K562 (cell line): ENCODE measurements at regions not wholly inside any gene's neighbourhood (a gene's known extent, or its start where the extent isn't known, plus 50 kb on each side); places are given as distances from the start of the nearest gene placed in this dataset.

Experiments used
- ATAC-seq: fragments of 200-7000 bp; cut with Tn5 transposase; 3 replicates; pipeline ENCODE4 v1.9.1; 2020; ENCODE audit warnings: moderate library complexity
- BruUV-seq: library from RNA; stranded (reverse); fragments of 400-500 nt; replicated peaks from 2 replicates; lab custom pipeline; 2021; lab: Mats Ljungman, UMichigan
- CTCF ChIA-PET: fragments of 300-600 bp; formaldehyde crosslinking; extraction: SDS; loops from one replicate; lab custom pipeline; 2021; ENCODE audit warnings: low intra/inter-chr PET ratio; lab: Yijun Ruan, JAX
- POLR2A ChIA-PET: fragments of 300-600, 350-650 bp; sonication (Branson Sonifier 250); formaldehyde crosslinking; extraction: SDS; loops from one replicate; lab custom pipeline; 2021; ENCODE audit warnings: antibody characterized with exemption, inconsistent platforms; lab: Yijun Ruan, JAX
- DNase-seq, 4 experiments: peaks; one replicate each; pipeline versions ENCODE4 v3.0.0 to v3.0.0-alpha.2; 2011 to 2018; ENCODE audit warnings: low spot score in 3 of 4, mixed read lengths in 3 of 4; ENCODE audit errors: extremely low read depth in 1 of 4
- FAIRE-seq: peaks from 2 replicates; lab custom pipeline; 2011; peaks lifted over from hg19 to GRCh38; lab: Jason Lieb, UNC
- H2AFZ ChIP-seq: 2 replicates; pipeline ENCODE4 v1.6.0; 2011; ENCODE audit warnings: low read depth, low read length, control low read depth, inconsistent platforms
- H3K27ac ChIP-seq: fragments of 200-600 bp; 3 replicates; pipeline ENCODE4 v1.8.0; 2011; ENCODE audit warnings: low read depth, mild to moderate bottlenecking, control low read depth, inconsistent platforms, low read length, moderate library complexity, mixed read lengths; ENCODE audit errors: extremely low read depth
- H3K27me3 ChIP-seq, 2 experiments: fragments of 300-600 bp in 1 of 2; 2 replicates in 1 of 2; 3 replicates in 1 of 2; pipeline versions ENCODE4 v1.6.0 to v1.8.0; 2011; ENCODE audit warnings: inconsistent platforms in 2 of 2, low read length in 2 of 2, mild to moderate bottlenecking in 1 of 2, mixed read lengths in 1 of 2, moderate library complexity in 1 of 2; ENCODE audit not compliant: control insufficient read depth in 2 of 2, insufficient read depth in 2 of 2
- H3K36me3 ChIP-seq: fragments of 300-600 bp; 3 replicates; pipeline ENCODE4 v1.8.0; 2011; ENCODE audit warnings: mild to moderate bottlenecking, low read length, inconsistent platforms; ENCODE audit not compliant: control insufficient read depth, insufficient read depth
- H3K4me1 ChIP-seq, 2 experiments: fragments of 200-600 bp in 1 of 2; replicated peaks in 1 of 2; 2 replicates in 1 of 2; 3 replicates in 1 of 2; pipeline versions ENCODE4 v1.5.1 to v1.8.0; 2011; ENCODE audit warnings: inconsistent platforms in 2 of 2, low read length in 2 of 2, mild to moderate bottlenecking in 1 of 2, mixed read lengths in 1 of 2, moderate library complexity in 1 of 2; ENCODE audit not compliant: control insufficient read depth in 2 of 2, insufficient read depth in 2 of 2
- H3K4me2 ChIP-seq: 2 replicates; pipeline ENCODE4 v1.6.1; 2011; ENCODE audit warnings: low read length, control low read depth, inconsistent platforms, mixed read lengths; ENCODE audit not compliant: insufficient read depth
- H3K4me3 ChIP-seq: fragments of 200-600 bp; sonication (generic), shearing (Covaris generic); 2 replicates; pipeline ENCODE4 v1.5.1; 2016; ENCODE audit warnings: control low read depth, inconsistent platforms
- H3K79me2 ChIP-seq: fragments of 200-600 bp; 3 replicates; pipeline ENCODE4 v1.8.0; 2011; ENCODE audit warnings: low read length, inconsistent platforms; ENCODE audit not compliant: control insufficient read depth, insufficient read depth
- H3K9ac ChIP-seq, 2 experiments: 2 replicates each; pipeline versions ENCODE4 v1.6.0 to v1.6.1; 2011; ENCODE audit warnings: low read depth in 2 of 2, low read length in 2 of 2, control low read depth in 1 of 2, inconsistent platforms in 1 of 2, mild to moderate bottlenecking in 1 of 2, mixed read lengths in 1 of 2; ENCODE audit not compliant: insufficient read depth in 1 of 2
- H3K9me1 ChIP-seq: one replicate; pipeline ENCODE4 v1.6.0; 2011; ENCODE audit warnings: inconsistent platforms, mild to moderate bottlenecking, low read length, moderate library complexity; ENCODE audit not compliant: control insufficient read depth, insufficient read depth
- H3K9me3 ChIP-seq: replicated peaks from 2 replicates; pipeline ENCODE4 v1.5.1; 2011; ENCODE audit warnings: low read depth, low read length, inconsistent platforms; ENCODE audit not compliant: control insufficient read depth, insufficient read depth
- H4K20me1 ChIP-seq: replicated peaks from 2 replicates; pipeline ENCODE4 v1.6.1; 2011; ENCODE audit warnings: low read length, inconsistent platforms, mixed read lengths; ENCODE audit not compliant: control insufficient read depth, insufficient read depth
- MCM5 ChIP-seq: fragments of 450-650 bp; IDR thresholded peaks from 2 replicates; pipeline ENCODE4 v1.6.1; 2016; ENCODE audit warnings: low read depth
- SMARCA5 ChIP-seq: fragments of 450-650 bp; IDR thresholded peaks from 2 replicates; pipeline ENCODE4 v1.6.1; 2016
- ZFP36 ChIP-seq: fragments of 150-350 bp; IDR thresholded peaks from 2 replicates; pipeline ENCODE4 v1.6.1; 2018; ENCODE audit warnings: low read length, low read depth; ENCODE audit not compliant: partially characterized antibody
- ZKSCAN3 ChIP-seq: fragments of 250-450 bp; sonication (Bioruptor Pico); IDR thresholded peaks from 2 replicates; pipeline ENCODE4 v1.4.0; 2020
- ZKSCAN8 ChIP-seq: fragments of 200-800 bp; sonication (Bioruptor generic); IDR thresholded peaks from 2 replicates; pipeline ENCODE4 v1.6.1; 2016; ENCODE audit warnings: missing genetic modification characterization, missing compliant biosample characterization
- ZNF785 ChIP-seq: fragments of 250-450 bp; sonication (Bioruptor Pico); IDR thresholded peaks from 2 replicates; pipeline ENCODE4 v1.4.0; 2020; ENCODE audit warnings: mild to moderate bottlenecking
- ZNF830 ChIP-seq: fragments of 250-450 bp; sonication (Bioruptor Pico); IDR thresholded peaks from 2 replicates; pipeline ENCODE4 v1.5.0; 2021; ENCODE audit warnings: mild to moderate bottlenecking
- WGBS: fragments of 100-300 bp; shearing (Covaris generic); methylation state at CpG from one replicate; pipeline ENCODE4 v1.1.6; 2016; ENCODE audit warnings: low coverage, mixed read lengths; ENCODE audit not compliant: insufficient coverage; ENCODE audit errors: missing lambda C conversion rate; 5-methylcytosine and 5-hydroxymethylcytosine counted together
- in situ Hi-C: fragments of 300-500 bp; cut with MboI; formaldehyde crosslinking; loops from 4 replicates; pipeline ENCODE4 v1.15.0; 2018; ENCODE audit warnings: inconsistent platforms, mixed read lengths
- intact Hi-C: fragments of 100-400 bp; cut with micrococcal nuclease; formaldehyde crosslinking; loops from 2 replicates; pipeline ENCODE4 v1.14.2; 2022
- TF ChIP-seq, protein P1 (sequence below), 2 experiments: IDR thresholded peaks; 2 replicates each; pipeline ENCODE4 v1.6.1; 2011; ENCODE audit warnings: borderline replicate concordance in 1 of 2, control low read depth in 1 of 2, low read depth in 1 of 2, low read length in 1 of 2, mild to moderate bottlenecking in 1 of 2, mixed read lengths in 1 of 2, moderate library complexity in 1 of 2; ENCODE audit not compliant: insufficient read depth in 1 of 2, insufficient read length in 1 of 2, poor library complexity in 1 of 2, severe bottlenecking in 1 of 2; ENCODE audit errors: extremely low read depth in 1 of 2
- TF ChIP-seq, protein P2 (sequence below): sonication (generic); formaldehyde crosslinking; IDR thresholded peaks from 2 replicates; pipeline ENCODE4 v1.8.0; 2022; ENCODE audit warnings: mild to moderate bottlenecking, missing genetic modification reagents
- TF ChIP-seq, protein P3 (sequence below): fragments of 200-600 bp; sonication (generic); IDR thresholded peaks from one replicate; pipeline ENCODE4 v1.6.1; 2012; ENCODE audit warnings: mild to moderate bottlenecking, low read depth, low read length, inconsistent platforms

DNA sequence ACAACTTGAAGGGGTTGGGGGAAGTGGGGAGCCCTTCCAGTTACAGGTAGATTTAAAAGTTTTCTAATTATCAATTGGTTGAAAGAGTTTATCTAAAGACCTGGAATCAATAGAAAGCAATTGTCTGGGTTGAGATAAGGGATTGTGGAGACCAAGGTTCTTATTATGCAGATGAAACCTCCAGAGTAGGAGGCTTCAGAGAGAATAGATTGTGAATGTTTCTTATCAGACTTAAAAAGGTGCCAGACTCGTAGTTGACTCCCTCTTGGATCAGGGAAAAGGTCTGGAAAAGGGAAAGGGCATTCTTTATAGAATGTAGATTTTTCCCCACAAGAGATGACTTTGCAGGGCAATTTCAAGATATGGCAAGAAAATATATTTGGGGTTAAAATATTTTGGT is 100.8 kb downstream of the GADD45G start:
- Histone ChIP-seq H4K20me1 (no peaks in the 10 kb centered on the region), H3K4me2 (no peak overlapping the region), H3K36me3 (no peaks in the 10 kb centered on the region), H3K27ac (no peak overlapping the region), H3K27me3 (no peaks in the 10 kb centered on the region; a peak in 1 of 5 replicates), H3K4me3 (no peak overlapping the region), H3K79me2 (no peaks in the 10 kb centered on the region), H3K9me3 (no peaks in the 10 kb centered on the region), H3K4me1 (no peaks in the 10 kb centered on the region), H3K9ac (no peak overlapping the region), H3K9me1 (no peaks in the 10 kb centered on the region), H2AFZ (no peak overlapping the region)
- no peak for FAIRE-seq
- no CpG with 5 or more reads among the region's 1 CpG for WGBS
- intact Hi-C loops (no loop called here), in situ Hi-C loops (no loop called here)
- BruUV-seq: no TSS peak
- POLR2A ChIA-PET: no interaction called here
- no peak for ATAC-seq
- CTCF ChIA-PET: no interaction called here
- DNase-seq: no peak
- TF ChIP-seq MCM5 (no peak), ZNF830 (CRISPR knock-in tag) (no peak), ZKSCAN3 (CRISPR knock-in tag) (no peak), ZFP36 (no peak), ZNF785 (CRISPR knock-in tag) (no peak), SMARCA5 (no peak), ZKSCAN8 (CRISPR knock-in tag) (no peak)
- TF ChIP-seq, protein P1, sequence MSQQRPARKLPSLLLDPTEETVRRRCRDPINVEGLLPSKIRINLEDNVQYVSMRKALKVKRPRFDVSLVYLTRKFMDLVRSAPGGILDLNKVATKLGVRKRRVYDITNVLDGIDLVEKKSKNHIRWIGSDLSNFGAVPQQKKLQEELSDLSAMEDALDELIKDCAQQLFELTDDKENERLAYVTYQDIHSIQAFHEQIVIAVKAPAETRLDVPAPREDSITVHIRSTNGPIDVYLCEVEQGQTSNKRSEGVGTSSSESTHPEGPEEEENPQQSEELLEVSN (IDR thresholded peaks at IDR 0.05; ENCODE audit: borderline replicate concordance in 1 of 2, extremely low read depth in 1 of 2, insufficient read depth in 1 of 2, insufficient read length in 1 of 2, low read depth in 1 of 2, low read length in 1 of 2, poor library complexity in 1 of 2, severe bottlenecking in 1 of 2): no peak
- TF ChIP-seq, protein P2, sequence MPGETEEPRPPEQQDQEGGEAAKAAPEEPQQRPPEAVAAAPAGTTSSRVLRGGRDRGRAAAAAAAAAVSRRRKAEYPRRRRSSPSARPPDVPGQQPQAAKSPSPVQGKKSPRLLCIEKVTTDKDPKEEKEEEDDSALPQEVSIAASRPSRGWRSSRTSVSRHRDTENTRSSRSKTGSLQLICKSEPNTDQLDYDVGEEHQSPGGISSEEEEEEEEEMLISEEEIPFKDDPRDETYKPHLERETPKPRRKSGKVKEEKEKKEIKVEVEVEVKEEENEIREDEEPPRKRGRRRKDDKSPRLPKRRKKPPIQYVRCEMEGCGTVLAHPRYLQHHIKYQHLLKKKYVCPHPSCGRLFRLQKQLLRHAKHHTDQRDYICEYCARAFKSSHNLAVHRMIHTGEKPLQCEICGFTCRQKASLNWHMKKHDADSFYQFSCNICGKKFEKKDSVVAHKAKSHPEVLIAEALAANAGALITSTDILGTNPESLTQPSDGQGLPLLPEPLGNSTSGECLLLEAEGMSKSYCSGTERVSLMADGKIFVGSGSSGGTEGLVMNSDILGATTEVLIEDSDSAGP (CRISPR knock-in tag): no peak
- TF ChIP-seq, protein P3, sequence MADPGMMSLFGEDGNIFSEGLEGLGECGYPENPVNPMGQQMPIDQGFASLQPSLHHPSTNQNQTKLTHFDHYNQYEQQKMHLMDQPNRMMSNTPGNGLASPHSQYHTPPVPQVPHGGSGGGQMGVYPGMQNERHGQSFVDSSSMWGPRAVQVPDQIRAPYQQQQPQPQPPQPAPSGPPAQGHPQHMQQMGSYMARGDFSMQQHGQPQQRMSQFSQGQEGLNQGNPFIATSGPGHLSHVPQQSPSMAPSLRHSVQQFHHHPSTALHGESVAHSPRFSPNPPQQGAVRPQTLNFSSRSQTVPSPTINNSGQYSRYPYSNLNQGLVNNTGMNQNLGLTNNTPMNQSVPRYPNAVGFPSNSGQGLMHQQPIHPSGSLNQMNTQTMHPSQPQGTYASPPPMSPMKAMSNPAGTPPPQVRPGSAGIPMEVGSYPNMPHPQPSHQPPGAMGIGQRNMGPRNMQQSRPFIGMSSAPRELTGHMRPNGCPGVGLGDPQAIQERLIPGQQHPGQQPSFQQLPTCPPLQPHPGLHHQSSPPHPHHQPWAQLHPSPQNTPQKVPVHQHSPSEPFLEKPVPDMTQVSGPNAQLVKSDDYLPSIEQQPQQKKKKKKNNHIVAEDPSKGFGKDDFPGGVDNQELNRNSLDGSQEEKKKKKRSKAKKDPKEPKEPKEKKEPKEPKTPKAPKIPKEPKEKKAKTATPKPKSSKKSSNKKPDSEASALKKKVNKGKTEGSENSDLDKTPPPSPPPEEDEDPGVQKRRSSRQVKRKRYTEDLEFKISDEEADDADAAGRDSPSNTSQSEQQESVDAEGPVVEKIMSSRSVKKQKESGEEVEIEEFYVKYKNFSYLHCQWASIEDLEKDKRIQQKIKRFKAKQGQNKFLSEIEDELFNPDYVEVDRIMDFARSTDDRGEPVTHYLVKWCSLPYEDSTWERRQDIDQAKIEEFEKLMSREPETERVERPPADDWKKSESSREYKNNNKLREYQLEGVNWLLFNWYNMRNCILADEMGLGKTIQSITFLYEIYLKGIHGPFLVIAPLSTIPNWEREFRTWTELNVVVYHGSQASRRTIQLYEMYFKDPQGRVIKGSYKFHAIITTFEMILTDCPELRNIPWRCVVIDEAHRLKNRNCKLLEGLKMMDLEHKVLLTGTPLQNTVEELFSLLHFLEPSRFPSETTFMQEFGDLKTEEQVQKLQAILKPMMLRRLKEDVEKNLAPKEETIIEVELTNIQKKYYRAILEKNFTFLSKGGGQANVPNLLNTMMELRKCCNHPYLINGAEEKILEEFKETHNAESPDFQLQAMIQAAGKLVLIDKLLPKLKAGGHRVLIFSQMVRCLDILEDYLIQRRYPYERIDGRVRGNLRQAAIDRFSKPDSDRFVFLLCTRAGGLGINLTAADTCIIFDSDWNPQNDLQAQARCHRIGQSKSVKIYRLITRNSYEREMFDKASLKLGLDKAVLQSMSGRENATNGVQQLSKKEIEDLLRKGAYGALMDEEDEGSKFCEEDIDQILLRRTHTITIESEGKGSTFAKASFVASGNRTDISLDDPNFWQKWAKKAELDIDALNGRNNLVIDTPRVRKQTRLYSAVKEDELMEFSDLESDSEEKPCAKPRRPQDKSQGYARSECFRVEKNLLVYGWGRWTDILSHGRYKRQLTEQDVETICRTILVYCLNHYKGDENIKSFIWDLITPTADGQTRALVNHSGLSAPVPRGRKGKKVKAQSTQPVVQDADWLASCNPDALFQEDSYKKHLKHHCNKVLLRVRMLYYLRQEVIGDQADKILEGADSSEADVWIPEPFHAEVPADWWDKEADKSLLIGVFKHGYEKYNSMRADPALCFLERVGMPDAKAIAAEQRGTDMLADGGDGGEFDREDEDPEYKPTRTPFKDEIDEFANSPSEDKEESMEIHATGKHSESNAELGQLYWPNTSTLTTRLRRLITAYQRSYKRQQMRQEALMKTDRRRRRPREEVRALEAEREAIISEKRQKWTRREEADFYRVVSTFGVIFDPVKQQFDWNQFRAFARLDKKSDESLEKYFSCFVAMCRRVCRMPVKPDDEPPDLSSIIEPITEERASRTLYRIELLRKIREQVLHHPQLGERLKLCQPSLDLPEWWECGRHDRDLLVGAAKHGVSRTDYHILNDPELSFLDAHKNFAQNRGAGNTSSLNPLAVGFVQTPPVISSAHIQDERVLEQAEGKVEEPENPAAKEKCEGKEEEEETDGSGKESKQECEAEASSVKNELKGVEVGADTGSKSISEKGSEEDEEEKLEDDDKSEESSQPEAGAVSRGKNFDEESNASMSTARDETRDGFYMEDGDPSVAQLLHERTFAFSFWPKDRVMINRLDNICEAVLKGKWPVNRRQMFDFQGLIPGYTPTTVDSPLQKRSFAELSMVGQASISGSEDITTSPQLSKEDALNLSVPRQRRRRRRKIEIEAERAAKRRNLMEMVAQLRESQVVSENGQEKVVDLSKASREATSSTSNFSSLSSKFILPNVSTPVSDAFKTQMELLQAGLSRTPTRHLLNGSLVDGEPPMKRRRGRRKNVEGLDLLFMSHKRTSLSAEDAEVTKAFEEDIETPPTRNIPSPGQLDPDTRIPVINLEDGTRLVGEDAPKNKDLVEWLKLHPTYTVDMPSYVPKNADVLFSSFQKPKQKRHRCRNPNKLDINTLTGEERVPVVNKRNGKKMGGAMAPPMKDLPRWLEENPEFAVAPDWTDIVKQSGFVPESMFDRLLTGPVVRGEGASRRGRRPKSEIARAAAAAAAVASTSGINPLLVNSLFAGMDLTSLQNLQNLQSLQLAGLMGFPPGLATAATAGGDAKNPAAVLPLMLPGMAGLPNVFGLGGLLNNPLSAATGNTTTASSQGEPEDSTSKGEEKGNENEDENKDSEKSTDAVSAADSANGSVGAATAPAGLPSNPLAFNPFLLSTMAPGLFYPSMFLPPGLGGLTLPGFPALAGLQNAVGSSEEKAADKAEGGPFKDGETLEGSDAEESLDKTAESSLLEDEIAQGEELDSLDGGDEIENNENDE: no peak
